ENCODE measurements at regions not wholly inside any gene's neighbourhood (a gene's known extent, or its start where the extent isn't known, plus 50 kb on each side); places are given as distances from the start of the nearest gene placed in this dataset.

- H3K9me3 Mint-ChIP-seq (ENCODE audit: insufficient read depth) = no peaks in the 10 kb centered on the region
- H3K36me3 Mint-ChIP-seq (ENCODE audit: low read depth) = no peaks in the 10 kb centered on the region
- no peak overlapping the region for H3K4me3 Mint-ChIP-seq
- POLR2A ChIA-PET = no interaction called here
- ATAC-seq = no peak
- CTCF ChIA-PET = no interaction called here
- DNase-seq = no peak
- H3K4me1 Mint-ChIP-seq (ENCODE audit: low read depth) = no peaks in the 10 kb centered on the region
- H3K27me3 Mint-ChIP-seq (ENCODE audit: low read depth) = no peaks in the 10 kb centered on the region
- H3K27ac Mint-ChIP-seq = no peak overlapping the region
Measured at GRCh38 chr13:107239213-107239612, 671.3 kb upstream of the ARGLU1 start.

- Mint-ChIP-seq H3K27me3 (ENCODE audit: low read depth) (no peaks in the 10 kb centered on the region), H3K36me3 (ENCODE audit: low read depth) (no peaks in the 10 kb centered on the region), H3K4me3 (no peak overlapping the region), H3K9me3 (ENCODE audit: insufficient read depth) (no peaks in the 10 kb centered on the region), H3K27ac (no peak overlapping the region), H3K4me1 (ENCODE audit: low read depth) (no peaks in the 10 kb centered on the region)
- CTCF ChIA-PET = no interaction called here
- ATAC-seq = no peak
- no peak for DNase-seq
- POLR2A ChIA-PET = interaction anchor here (0.6 kb wide), 1 partner anchor 20 kb away, joined by 4 read pairs; no protein-coding TSS in a partner anchor
Measured at GRCh38 chr13:107238262-107238981, 670.5 kb upstream of the ARGLU1 start.

DNA sequence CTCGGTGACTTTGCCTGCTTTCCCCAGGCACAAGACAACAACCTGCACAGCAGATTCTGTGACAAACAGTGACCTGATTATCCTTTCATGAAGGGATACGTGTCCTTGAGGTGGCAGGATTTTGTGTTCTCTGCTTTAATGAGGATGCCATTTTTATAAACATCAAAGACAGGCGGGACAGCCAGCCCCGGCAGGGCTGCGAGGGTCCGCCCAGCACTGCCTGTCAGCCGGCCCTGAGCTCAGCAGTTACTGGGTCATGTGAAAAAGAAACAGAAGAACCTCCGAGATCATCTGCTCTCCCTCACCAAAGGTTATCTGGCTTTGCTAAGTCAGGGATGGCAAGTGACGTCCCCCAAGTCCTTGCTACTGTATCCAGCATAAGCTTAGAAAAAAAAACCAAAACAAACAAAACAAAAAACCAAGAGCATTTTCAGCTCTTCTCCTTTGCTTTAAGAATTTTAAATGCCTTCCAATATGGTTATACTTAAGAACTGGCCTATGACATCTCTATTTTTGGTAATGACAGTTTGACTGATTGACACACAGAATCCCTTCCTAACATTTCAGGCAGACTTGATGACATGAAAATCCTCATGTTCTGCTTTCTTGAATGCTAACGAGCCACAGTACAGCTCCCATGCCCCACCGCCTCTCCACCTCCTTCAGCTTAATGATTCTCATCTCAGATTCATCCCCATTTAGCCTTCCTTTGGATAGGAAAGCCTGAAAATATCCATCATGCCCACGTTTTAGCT is 666.6 kb upstream of the ARGLU1 start:
- ChIA-PET CTCF (no interaction called here), POLR2A (no interaction called here)
- no peak for DNase-seq
- Mint-ChIP-seq H3K4me1 (ENCODE audit: low read depth) (no peaks in the 10 kb centered on the region), H3K4me3 (no peak overlapping the region), H3K36me3 (ENCODE audit: low read depth) (no peaks in the 10 kb centered on the region), H3K27me3 (ENCODE audit: low read depth) (no peaks in the 10 kb centered on the region), H3K9me3 (ENCODE audit: insufficient read depth) (no peaks in the 10 kb centered on the region), H3K27ac (no peak overlapping the region)
- ATAC-seq = no peak

GRCh38 chr13:107233541-107233940 is 665.6 kb upstream of the ARGLU1 start:
- Mint-ChIP-seq H3K4me1 (ENCODE audit: low read depth) (no peaks in the 10 kb centered on the region), H3K4me3 (no peak overlapping the region), H3K9me3 (ENCODE audit: insufficient read depth) (no peaks in the 10 kb centered on the region), H3K27ac (no peak overlapping the region), H3K36me3 (ENCODE audit: low read depth) (no peaks in the 10 kb centered on the region), H3K27me3 (ENCODE audit: low read depth) (no peaks in the 10 kb centered on the region)
- POLR2A ChIA-PET = no interaction called here
- DNase-seq (no peak), ATAC-seq (no peak)
- CTCF ChIA-PET = no interaction called here

- CTCF ChIA-PET = no interaction called here
- no peaks in the 10 kb centered on the region for H3K27me3 Mint-ChIP-seq (ENCODE audit: low read depth)
- POLR2A ChIA-PET = no interaction called here
- H3K4me1 Mint-ChIP-seq (ENCODE audit: low read depth) = no peaks in the 10 kb centered on the region
- H3K9me3 Mint-ChIP-seq (ENCODE audit: insufficient read depth) = no peaks in the 10 kb centered on the region
- no peaks in the 10 kb centered on the region for H3K36me3 Mint-ChIP-seq (ENCODE audit: low read depth)
- no peak overlapping the region for H3K4me3 Mint-ChIP-seq
- DNase-seq = no peak
- ATAC-seq = no peak
- H3K27ac Mint-ChIP-seq = no peak overlapping the region
Measured at GRCh38 chr13:107231944-107232343, 664.0 kb upstream of the ARGLU1 start.

DNA sequence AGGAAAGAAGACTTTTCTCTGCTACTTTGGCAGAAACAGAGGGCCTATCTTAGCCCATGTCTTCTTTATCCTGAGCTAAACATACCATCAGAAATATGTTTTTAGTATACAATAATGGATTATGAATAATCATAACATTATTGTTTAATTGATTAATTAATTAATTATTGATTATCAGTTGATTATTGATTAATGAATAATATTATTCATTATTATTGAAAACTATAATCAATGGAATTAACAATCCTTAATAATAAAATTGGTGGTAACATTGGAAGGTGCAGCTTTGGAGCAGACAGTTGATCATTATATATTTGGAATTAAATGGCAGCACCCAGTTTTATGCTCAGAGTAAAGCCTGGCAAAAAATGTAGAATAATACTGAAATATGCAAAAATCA is 655.9 kb upstream of the ARGLU1 start:
- H3K27me3 Mint-ChIP-seq (ENCODE audit: low read depth) = no peaks in the 10 kb centered on the region
- no peaks in the 10 kb centered on the region for H3K36me3 Mint-ChIP-seq (ENCODE audit: low read depth)
- H3K27ac Mint-ChIP-seq = no peak overlapping the region
- ATAC-seq = no peak
- no peaks in the 10 kb centered on the region for H3K9me3 Mint-ChIP-seq (ENCODE audit: insufficient read depth)
- ChIA-PET POLR2A (no interaction called here), CTCF (no interaction called here)
- no peaks in the 10 kb centered on the region for H3K4me1 Mint-ChIP-seq (ENCODE audit: low read depth)
- no peak for DNase-seq
- H3K4me3 Mint-ChIP-seq = no peak overlapping the region

DNA sequence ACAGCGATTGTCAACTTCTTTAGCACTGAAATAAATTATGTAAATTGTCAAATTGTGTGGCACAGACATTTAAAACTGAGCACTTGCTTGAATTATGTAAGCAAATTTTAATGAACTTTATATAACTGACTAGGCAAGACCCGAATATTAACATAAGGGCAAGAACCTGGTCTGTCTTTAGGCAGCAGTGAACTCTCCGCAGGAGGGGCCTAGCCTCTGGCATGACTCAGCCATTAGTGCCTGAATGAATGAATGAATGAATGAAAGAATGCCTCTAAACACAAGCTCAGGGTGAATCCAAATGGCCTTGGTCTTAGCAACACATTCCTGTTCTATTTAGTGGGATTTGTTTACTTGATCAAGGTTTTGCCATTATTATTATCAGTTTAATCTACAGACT is 654.7 kb upstream of the ARGLU1 start:
- Mint-ChIP-seq H3K9me3 (ENCODE audit: insufficient read depth) (no peaks in the 10 kb centered on the region), H3K27ac (no peak overlapping the region), H3K4me3 (no peak overlapping the region), H3K4me1 (ENCODE audit: low read depth) (no peaks in the 10 kb centered on the region), H3K36me3 (ENCODE audit: low read depth) (no peaks in the 10 kb centered on the region), H3K27me3 (ENCODE audit: low read depth) (no peaks in the 10 kb centered on the region)
- ChIA-PET CTCF (no interaction called here), POLR2A (no interaction called here)
- DNase-seq (no peak), ATAC-seq (no peak)

- Mint-ChIP-seq H3K9me3 (ENCODE audit: insufficient read depth) (no peaks in the 10 kb centered on the region), H3K27ac (no peak overlapping the region), H3K4me3 (no peak overlapping the region), H3K36me3 (ENCODE audit: low read depth) (no peaks in the 10 kb centered on the region), H3K27me3 (ENCODE audit: low read depth) (no peaks in the 10 kb centered on the region), H3K4me1 (ENCODE audit: low read depth) (no peaks in the 10 kb centered on the region)
- DNase-seq (no peak), ATAC-seq (no peak)
- POLR2A ChIA-PET = no interaction called here
- CTCF ChIA-PET = no interaction called here
Measured at GRCh38 chr13:107220245-107220644, 652.3 kb upstream of the ARGLU1 start.

DNA sequence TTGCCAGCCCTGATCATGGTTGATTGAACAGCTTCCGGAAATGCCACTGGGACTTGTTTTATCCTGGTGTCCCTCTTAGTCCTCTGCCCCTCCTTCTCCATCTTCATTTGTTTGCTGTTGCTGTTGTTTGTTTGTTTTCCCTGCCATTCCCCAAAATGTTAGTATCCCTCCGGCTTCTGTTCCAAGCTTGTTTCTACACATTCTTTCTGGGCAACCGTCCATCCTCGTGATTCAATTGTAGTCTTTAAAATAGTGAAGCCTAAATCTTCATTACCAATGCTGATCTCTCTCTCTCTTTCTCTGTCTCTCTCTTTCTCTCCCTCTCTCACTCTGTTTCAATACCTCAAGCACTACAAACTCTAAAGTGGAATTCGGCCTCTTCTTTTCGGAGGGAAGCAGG is 649.3 kb upstream of the ARGLU1 start:
- H3K27ac Mint-ChIP-seq = no peak overlapping the region
- no peak for DNase-seq
- no peaks in the 10 kb centered on the region for H3K36me3 Mint-ChIP-seq (ENCODE audit: low read depth)
- POLR2A ChIA-PET = no interaction called here
- H3K4me1 Mint-ChIP-seq (ENCODE audit: low read depth) = no peaks in the 10 kb centered on the region
- H3K4me3 Mint-ChIP-seq = no peak overlapping the region
- ATAC-seq = no peak
- H3K27me3 Mint-ChIP-seq (ENCODE audit: low read depth) = no peaks in the 10 kb centered on the region
- CTCF ChIA-PET = no interaction called here
- H3K9me3 Mint-ChIP-seq (ENCODE audit: insufficient read depth) = no peaks in the 10 kb centered on the region

DNA sequence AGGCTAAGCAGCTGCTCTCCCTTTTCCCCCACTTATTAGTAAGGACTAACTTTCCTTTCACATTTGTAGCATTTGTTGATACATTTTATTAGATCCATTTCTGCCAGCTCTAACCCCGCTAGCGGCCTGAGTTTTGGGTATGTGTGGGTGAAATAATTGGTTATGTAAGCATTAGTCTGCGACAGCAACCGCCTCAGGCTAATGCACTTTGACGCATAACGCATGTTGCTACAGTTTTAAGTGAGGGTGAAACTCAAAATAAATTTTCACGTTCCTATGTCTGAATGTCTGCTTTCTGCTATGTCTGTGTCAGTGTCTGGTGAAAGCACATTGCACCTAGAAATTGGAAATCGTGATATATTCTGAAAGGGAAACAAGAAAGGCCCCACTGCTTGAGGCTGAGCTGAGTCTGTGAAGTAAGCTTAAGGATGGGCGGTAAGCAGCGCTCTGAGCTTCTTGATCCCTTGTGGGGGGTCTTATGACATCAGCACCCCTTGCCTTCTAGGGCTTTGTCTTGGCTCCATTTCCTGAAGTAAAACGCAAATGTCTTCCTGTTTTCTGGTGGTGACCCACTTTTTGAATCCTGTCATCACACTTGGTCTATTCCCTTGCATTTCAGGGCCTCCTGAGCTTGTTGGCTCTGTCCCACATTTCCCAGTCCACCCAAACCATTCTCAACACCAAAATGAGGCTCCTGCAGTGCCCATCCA is 648.3 kb upstream of the ARGLU1 start:
- no peak for DNase-seq
- Mint-ChIP-seq H3K27ac (no peak overlapping the region), H3K4me3 (no peak overlapping the region), H3K36me3 (ENCODE audit: low read depth) (no peaks in the 10 kb centered on the region), H3K27me3 (ENCODE audit: low read depth) (no peaks in the 10 kb centered on the region), H3K4me1 (ENCODE audit: low read depth) (no peaks in the 10 kb centered on the region), H3K9me3 (ENCODE audit: insufficient read depth) (no peaks in the 10 kb centered on the region)
- ChIA-PET POLR2A (no interaction called here), CTCF (no interaction called here)
- ATAC-seq = no peak

GRCh38 chr13:107211073-107211472 is 643.1 kb upstream of the ARGLU1 start:
- no peaks in the 10 kb centered on the region for H3K27me3 Mint-ChIP-seq (ENCODE audit: low read depth)
- no peak overlapping the region for H3K4me3 Mint-ChIP-seq
- ATAC-seq (peak; percentile 51), DNase-seq (peak; percentile 63)
- POLR2A ChIA-PET = no interaction called here
- H3K9me3 Mint-ChIP-seq (ENCODE audit: insufficient read depth) = no peaks in the 10 kb centered on the region
- CTCF ChIA-PET = interaction anchor here (0.9 to 2.0 kb wide), 6 partner anchors 9 to 945 kb away, joined by 3 to 7 read pairs (median 4); no protein-coding TSS in a partner anchor
- no peaks in the 10 kb centered on the region for H3K36me3 Mint-ChIP-seq (ENCODE audit: low read depth)
- no peaks in the 10 kb centered on the region for H3K4me1 Mint-ChIP-seq (ENCODE audit: low read depth)
- H3K27ac Mint-ChIP-seq = no peak overlapping the region

DNA sequence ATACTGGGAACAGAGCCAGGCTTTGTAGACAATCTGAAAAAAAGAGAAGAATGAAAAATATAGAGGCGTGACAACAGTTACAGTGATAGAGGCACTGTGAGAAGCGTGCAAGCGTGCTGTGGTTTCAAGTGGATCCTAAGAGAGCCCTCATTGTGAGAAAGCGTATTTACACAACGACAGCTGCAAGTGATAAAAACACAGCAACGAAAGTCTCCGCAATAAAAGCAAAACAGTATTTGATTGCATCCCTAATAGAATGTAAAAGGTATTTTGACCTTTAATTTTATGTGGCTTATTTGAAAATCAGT is 642.7 kb upstream of the ARGLU1 start:
- H3K4me3 Mint-ChIP-seq = no peak overlapping the region
- no peaks in the 10 kb centered on the region for H3K9me3 Mint-ChIP-seq (ENCODE audit: insufficient read depth)
- no peak overlapping the region for H3K27ac Mint-ChIP-seq
- DNase-seq = no peak
- no peaks in the 10 kb centered on the region for H3K4me1 Mint-ChIP-seq (ENCODE audit: low read depth)
- no peaks in the 10 kb centered on the region for H3K36me3 Mint-ChIP-seq (ENCODE audit: low read depth)
- CTCF ChIA-PET = interaction anchor here (0.6 to 2.0 kb wide), 5 partner anchors 8 to 945 kb away, joined by 3 to 6 read pairs (median 3); no protein-coding TSS in a partner anchor
- POLR2A ChIA-PET = no interaction called here
- no peaks in the 10 kb centered on the region for H3K27me3 Mint-ChIP-seq (ENCODE audit: low read depth)
- no peak for ATAC-seq
